ENCODE measurements at regions not wholly inside any gene's neighbourhood (a gene's known extent, or its start where the extent isn't known, plus 50 kb on each side); places are given as distances from the start of the nearest gene placed in this dataset.
A peak's percentile ranks its signal among the peaks of the same experiment; 100 is the strongest.

DNA sequence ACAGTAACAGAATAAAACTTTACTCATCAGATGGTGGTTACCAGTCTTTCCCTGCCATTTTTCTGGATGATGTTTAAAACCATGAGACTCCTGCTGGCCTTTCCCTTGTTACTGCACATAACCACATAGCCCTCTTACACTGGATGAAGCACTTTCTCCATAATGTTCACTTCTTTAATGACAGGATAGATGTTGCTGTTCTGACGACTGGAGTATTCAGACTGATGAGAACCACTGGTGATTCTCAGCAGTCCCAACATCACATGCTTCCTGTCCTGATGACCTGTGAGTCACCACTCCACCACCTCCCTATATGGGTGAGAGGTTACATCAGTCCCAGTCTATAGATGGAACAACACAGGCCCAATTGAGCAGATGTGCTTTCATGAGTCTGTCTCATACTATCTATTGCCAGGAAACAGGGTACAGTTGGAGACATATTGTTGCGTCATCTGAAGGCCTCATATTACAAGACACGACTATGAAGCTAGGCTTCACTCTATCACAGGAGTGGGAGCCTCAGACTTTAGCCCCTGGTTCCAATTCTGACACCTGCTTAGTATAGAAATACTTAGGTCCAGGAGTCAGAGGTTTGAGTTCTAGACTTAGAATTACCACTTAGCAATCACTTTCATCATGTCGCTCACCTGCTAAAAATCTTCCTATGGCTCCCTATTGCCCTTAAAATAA, 145.7 kb upstream of the KLF7 start (continued):
- TF ChIP-seq EP300 (IDR thresholded peaks at IDR 0.05; ENCODE audit: borderline replicate concordance in 1 of 2, control insufficient read depth in 1 of 2, low read depth in 2 of 2, low read length in 2 of 2) (peak in 1 of 2 experiments; percentile 44; a peak in 1 of 4 replicates), ZBED1 (IDR thresholded peaks at IDR 0.05; ENCODE audit: borderline replicate concordance) (peak; percentile 87), EED (IDR thresholded peaks at IDR 0.05; ENCODE audit: low read depth) (peak; percentile 48), IKZF1 (conservative IDR thresholded peaks at IDR 0.05) (0 out of 2 replicates have a peak, but pooled peaks have one; percentile 30), IKZF2 (IDR thresholded peaks at IDR 0.05) (peak; percentile 34 to 55; a peak in 3 of 4 replicates), POLR2A (IDR thresholded peaks at IDR 0.05; ENCODE audit: low read depth, low read length) (peak; percentile 33; the same call in 1 of the 2 replicates), NR2C2 (IDR thresholded peaks at IDR 0.05; ENCODE audit: borderline replicate concordance, control insufficient read depth, insufficient read length, low read depth) (no peak), RUNX3 (IDR thresholded peaks at IDR 0.05; ENCODE audit: low read length) (peak; percentile 24; the same call in 1 of the 2 replicates), NR2F1 (conservative IDR thresholded peaks at IDR 0.05) (peak; percentile 70; the same call in 1 of the 2 replicates), KAT2A (conservative IDR thresholded peaks at IDR 0.05; ENCODE audit: control insufficient read depth, low read depth, low read length) (no peak), BRCA1 (IDR thresholded peaks at IDR 0.05; ENCODE audit: low read depth, low read length) (no peak), CEBPB (IDR thresholded peaks at IDR 0.05; ENCODE audit: borderline replicate concordance in 1 of 2, low read depth in 2 of 2, low read length in 2 of 2) (peak in 1 of 2 experiments; percentile 48; a peak in 1 of 4 replicates), ATF7 (IDR thresholded peaks at IDR 0.05; ENCODE audit: low read depth) (peak; percentile 73)
- TF ChIP-seq, protein P1, sequence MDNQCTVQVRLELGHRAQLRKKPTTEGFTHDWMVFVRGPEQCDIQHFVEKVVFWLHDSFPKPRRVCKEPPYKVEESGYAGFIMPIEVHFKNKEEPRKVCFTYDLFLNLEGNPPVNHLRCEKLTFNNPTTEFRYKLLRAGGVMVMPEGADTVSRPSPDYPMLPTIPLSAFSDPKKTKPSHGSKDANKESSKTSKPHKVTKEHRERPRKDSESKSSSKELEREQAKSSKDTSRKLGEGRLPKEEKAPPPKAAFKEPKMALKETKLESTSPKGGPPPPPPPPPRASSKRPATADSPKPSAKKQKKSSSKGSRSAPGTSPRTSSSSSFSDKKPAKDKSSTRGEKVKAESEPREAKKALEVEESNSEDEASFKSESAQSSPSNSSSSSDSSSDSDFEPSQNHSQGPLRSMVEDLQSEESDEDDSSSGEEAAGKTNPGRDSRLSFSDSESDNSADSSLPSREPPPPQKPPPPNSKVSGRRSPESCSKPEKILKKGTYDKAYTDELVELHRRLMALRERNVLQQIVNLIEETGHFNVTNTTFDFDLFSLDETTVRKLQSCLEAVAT (IDR thresholded peaks at IDR 0.05), result no peak
- TF ChIP-seq, protein P2, sequence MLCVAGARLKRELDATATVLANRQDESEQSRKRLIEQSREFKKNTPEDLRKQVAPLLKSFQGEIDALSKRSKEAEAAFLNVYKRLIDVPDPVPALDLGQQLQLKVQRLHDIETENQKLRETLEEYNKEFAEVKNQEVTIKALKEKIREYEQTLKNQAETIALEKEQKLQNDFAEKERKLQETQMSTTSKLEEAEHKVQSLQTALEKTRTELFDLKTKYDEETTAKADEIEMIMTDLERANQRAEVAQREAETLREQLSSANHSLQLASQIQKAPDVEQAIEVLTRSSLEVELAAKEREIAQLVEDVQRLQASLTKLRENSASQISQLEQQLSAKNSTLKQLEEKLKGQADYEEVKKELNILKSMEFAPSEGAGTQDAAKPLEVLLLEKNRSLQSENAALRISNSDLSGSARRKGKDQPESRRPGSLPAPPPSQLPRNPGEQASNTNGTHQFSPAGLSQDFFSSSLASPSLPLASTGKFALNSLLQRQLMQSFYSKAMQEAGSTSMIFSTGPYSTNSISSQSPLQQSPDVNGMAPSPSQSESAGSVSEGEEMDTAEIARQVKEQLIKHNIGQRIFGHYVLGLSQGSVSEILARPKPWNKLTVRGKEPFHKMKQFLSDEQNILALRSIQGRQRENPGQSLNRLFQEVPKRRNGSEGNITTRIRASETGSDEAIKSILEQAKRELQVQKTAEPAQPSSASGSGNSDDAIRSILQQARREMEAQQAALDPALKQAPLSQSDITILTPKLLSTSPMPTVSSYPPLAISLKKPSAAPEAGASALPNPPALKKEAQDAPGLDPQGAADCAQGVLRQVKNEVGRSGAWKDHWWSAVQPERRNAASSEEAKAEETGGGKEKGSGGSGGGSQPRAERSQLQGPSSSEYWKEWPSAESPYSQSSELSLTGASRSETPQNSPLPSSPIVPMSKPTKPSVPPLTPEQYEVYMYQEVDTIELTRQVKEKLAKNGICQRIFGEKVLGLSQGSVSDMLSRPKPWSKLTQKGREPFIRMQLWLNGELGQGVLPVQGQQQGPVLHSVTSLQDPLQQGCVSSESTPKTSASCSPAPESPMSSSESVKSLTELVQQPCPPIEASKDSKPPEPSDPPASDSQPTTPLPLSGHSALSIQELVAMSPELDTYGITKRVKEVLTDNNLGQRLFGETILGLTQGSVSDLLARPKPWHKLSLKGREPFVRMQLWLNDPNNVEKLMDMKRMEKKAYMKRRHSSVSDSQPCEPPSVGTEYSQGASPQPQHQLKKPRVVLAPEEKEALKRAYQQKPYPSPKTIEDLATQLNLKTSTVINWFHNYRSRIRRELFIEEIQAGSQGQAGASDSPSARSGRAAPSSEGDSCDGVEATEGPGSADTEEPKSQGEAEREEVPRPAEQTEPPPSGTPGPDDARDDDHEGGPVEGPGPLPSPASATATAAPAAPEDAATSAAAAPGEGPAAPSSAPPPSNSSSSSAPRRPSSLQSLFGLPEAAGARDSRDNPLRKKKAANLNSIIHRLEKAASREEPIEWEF (IDR thresholded peaks at IDR 0.05; ENCODE audit: insufficient replicate concordance, low read depth, low read length), result no peak
- TF ChIP-seq, protein P3, sequence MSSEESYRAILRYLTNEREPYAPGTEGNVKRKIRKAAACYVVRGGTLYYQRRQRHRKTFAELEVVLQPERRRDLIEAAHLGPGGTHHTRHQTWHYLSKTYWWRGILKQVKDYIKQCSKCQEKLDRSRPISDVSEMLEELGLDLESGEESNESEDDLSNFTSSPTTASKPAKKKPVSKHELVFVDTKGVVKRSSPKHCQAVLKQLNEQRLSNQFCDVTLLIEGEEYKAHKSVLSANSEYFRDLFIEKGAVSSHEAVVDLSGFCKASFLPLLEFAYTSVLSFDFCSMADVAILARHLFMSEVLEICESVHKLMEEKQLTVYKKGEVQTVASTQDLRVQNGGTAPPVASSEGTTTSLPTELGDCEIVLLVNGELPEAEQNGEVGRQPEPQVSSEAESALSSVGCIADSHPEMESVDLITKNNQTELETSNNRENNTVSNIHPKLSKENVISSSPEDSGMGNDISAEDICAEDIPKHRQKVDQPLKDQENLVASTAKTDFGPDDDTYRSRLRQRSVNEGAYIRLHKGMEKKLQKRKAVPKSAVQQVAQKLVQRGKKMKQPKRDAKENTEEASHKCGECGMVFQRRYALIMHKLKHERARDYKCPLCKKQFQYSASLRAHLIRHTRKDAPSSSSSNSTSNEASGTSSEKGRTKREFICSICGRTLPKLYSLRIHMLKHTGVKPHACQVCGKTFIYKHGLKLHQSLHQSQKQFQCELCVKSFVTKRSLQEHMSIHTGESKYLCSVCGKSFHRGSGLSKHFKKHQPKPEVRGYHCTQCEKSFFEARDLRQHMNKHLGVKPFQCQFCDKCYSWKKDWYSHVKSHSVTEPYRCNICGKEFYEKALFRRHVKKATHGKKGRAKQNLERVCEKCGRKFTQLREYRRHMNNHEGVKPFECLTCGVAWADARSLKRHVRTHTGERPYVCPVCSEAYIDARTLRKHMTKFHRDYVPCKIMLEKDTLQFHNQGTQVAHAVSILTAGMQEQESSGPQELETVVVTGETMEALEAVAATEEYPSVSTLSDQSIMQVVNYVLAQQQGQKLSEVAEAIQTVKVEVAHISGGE (CRISPR knock-in tag; IDR thresholded peaks at IDR 0.05), result no peak

All from GM12878 (cell line).